H9 (cell line): ENCODE measurements at regions not wholly inside any gene's neighbourhood (a gene's known extent, or its start where the extent isn't known, plus 50 kb on each side); places are given as distances from the start of the nearest gene placed in this dataset.

ENCODE experiments used
- DNase-seq: peaks from one replicate; pipeline ENCODE4 v3.0.0-alpha.2; 2017
- H2AFZ ChIP-seq: one replicate; pipeline ENCODE4 v1.6.1; 2013; ENCODE audit warnings: mild to moderate bottlenecking, low read length, control low read depth, moderate library complexity
- H2AK5ac ChIP-seq: 2 replicates; pipeline ENCODE4 v1.6.1; 2013; ENCODE audit warnings: low read length, control low read depth, mixed read lengths; ENCODE audit not compliant: insufficient read length
- H2BK120ac ChIP-seq: one replicate; pipeline ENCODE4 v1.6.1; 2013; ENCODE audit warnings: low read depth, mild to moderate bottlenecking, low read length, control low read depth, inconsistent platforms; ENCODE audit not compliant: poor library complexity, severe bottlenecking
- H2BK12ac ChIP-seq: 2 replicates; pipeline ENCODE4 v1.6.1; 2013; ENCODE audit warnings: low read length, control low read depth, mixed read lengths, low read depth; ENCODE audit not compliant: insufficient read length
- H2BK15ac ChIP-seq: 2 replicates; pipeline ENCODE4 v1.6.1; 2013; ENCODE audit warnings: low read depth, low read length, control low read depth
- H2BK20ac ChIP-seq: one replicate; pipeline ENCODE4 v1.6.1; 2013; ENCODE audit warnings: low read depth, mild to moderate bottlenecking, low read length, control low read depth, inconsistent platforms; ENCODE audit not compliant: poor library complexity, severe bottlenecking
- H2BK5ac ChIP-seq: 2 replicates; pipeline ENCODE4 v1.6.1; 2013; ENCODE audit warnings: low read length, control low read depth, mixed read lengths; ENCODE audit not compliant: insufficient read length
- H3K14ac ChIP-seq: 2 replicates; pipeline ENCODE4 v1.6.1; 2013; ENCODE audit warnings: low read length, control low read depth; ENCODE audit not compliant: insufficient read depth
- H3K18ac ChIP-seq: 2 replicates; pipeline ENCODE4 v1.6.1; 2013; ENCODE audit warnings: low read depth, mild to moderate bottlenecking, mixed read lengths, low read length, control low read depth; ENCODE audit not compliant: insufficient read length
- H3K23ac ChIP-seq: 2 replicates; pipeline ENCODE4 v1.6.1; 2013; ENCODE audit warnings: low read length, control low read depth, mixed read lengths, low read depth; ENCODE audit not compliant: insufficient read length
- H3K23me2 ChIP-seq: 2 replicates; pipeline ENCODE4 v1.6.1; 2013; ENCODE audit warnings: low read depth, mild to moderate bottlenecking, mixed read lengths, low read length, control low read depth; ENCODE audit not compliant: insufficient read length, poor library complexity, severe bottlenecking
- H3K27ac ChIP-seq: 2 replicates; pipeline ENCODE4 v1.5.1; 2013; ENCODE audit warnings: low read length, control low read depth, mixed read lengths, low read depth; ENCODE audit not compliant: insufficient read length
- H3K27me3 ChIP-seq: 2 replicates; pipeline ENCODE4 v1.6.1; 2013; ENCODE audit warnings: low read length, control low read depth, inconsistent platforms; ENCODE audit not compliant: insufficient read depth
- H3K4ac ChIP-seq: 2 replicates; pipeline ENCODE4 v1.6.1; 2013; ENCODE audit warnings: low read depth, mild to moderate bottlenecking, control low read depth, inconsistent platforms, low read length, moderate library complexity
- H3K4me1 ChIP-seq: 2 replicates; pipeline ENCODE4 v1.6.1; 2013; ENCODE audit warnings: low read length, control low read depth, inconsistent platforms; ENCODE audit not compliant: insufficient read depth
- H3K4me2 ChIP-seq: 2 replicates; pipeline ENCODE4 v1.6.1; 2013; ENCODE audit warnings: low read length, control low read depth, mixed read lengths; ENCODE audit not compliant: insufficient read length, insufficient read depth
- H3K56ac ChIP-seq: 2 replicates; pipeline ENCODE4 v1.6.1; 2013; ENCODE audit warnings: low read depth, mild to moderate bottlenecking, mixed read lengths, low read length, control low read depth; ENCODE audit not compliant: insufficient read length
- H3K79me1 ChIP-seq: 2 replicates; pipeline ENCODE4 v1.6.1; 2013; ENCODE audit warnings: low read depth, mild to moderate bottlenecking, moderate library complexity, low read length, control low read depth, inconsistent platforms; ENCODE audit not compliant: insufficient read depth, poor library complexity, severe bottlenecking
- H3K79me2 ChIP-seq: 2 replicates; pipeline ENCODE4 v1.6.1; 2013; ENCODE audit warnings: low read length, control low read depth, inconsistent platforms; ENCODE audit not compliant: insufficient read depth
- H3K9ac ChIP-seq: 2 replicates; pipeline ENCODE4 v1.6.1; 2013; ENCODE audit warnings: low read length, control low read depth, mixed read lengths; ENCODE audit not compliant: insufficient read length; ENCODE audit errors: extremely low read depth
- H3K9me3 ChIP-seq: one replicate; pipeline ENCODE4 v1.6.1; 2013; ENCODE audit warnings: low read depth, low read length, inconsistent platforms; ENCODE audit not compliant: control insufficient read depth
- H3T11ph ChIP-seq: one replicate; pipeline ENCODE4 v1.6.1; 2013; ENCODE audit warnings: mild to moderate bottlenecking, low read length, control low read depth, inconsistent platforms
- H4K20me1 ChIP-seq: one replicate; pipeline ENCODE4 v1.6.1; 2013; ENCODE audit not compliant: control insufficient read depth, insufficient read length, insufficient read depth
- H4K5ac ChIP-seq: 2 replicates; pipeline ENCODE4 v1.6.1; 2013; ENCODE audit warnings: low read depth, mild to moderate bottlenecking, mixed read lengths, low read length, control low read depth; ENCODE audit not compliant: insufficient read length
- H4K8ac ChIP-seq: replicated peaks from 2 replicates; pipeline ENCODE4 v1.6.1; 2013; ENCODE audit warnings: low read length, control low read depth, mixed read lengths, low read depth; ENCODE audit not compliant: insufficient read length
- H4K91ac ChIP-seq: 2 replicates; pipeline ENCODE4 v1.6.1; 2013; ENCODE audit warnings: low read depth, mild to moderate bottlenecking, moderate library complexity, mixed read lengths, low read length, control low read depth; ENCODE audit not compliant: insufficient read length
- H3K27ac Mint-ChIP-seq, 3 experiments: 2 replicates in 2 of 3; 3 replicates in 1 of 3; pipeline ENCODE4 v1.8.0; 2020 to 2021; ENCODE audit warnings: mixed read lengths in 3 of 3, mild to moderate bottlenecking in 1 of 3, moderate library complexity in 1 of 3
- H3K27me3 Mint-ChIP-seq: 2 replicates; pipeline ENCODE4 v1.8.0; 2021; ENCODE audit warnings: low read depth, mild to moderate bottlenecking, moderate library complexity, mixed read lengths
- H3K36me3 Mint-ChIP-seq, 3 experiments: 2 replicates in 2 of 3; 3 replicates in 1 of 3; pipeline ENCODE4 v1.8.0; 2020 to 2021; ENCODE audit warnings: low read depth in 3 of 3, mixed read lengths in 3 of 3; ENCODE audit not compliant: insufficient read depth in 1 of 3
- H3K4me1 Mint-ChIP-seq, 2 experiments: 2 replicates each; pipeline ENCODE4 v1.8.0; 2020; ENCODE audit warnings: mixed read lengths in 2 of 2
- H3K4me3 Mint-ChIP-seq, 2 experiments: 2 replicates in 1 of 2; 3 replicates in 1 of 2; pipeline ENCODE4 v1.8.0; 2020 to 2021; ENCODE audit warnings: mild to moderate bottlenecking in 2 of 2, mixed read lengths in 2 of 2, moderate library complexity in 1 of 2
- H3K9me3 Mint-ChIP-seq, 2 experiments: 2 replicates in 1 of 2; 3 replicates in 1 of 2; pipeline ENCODE4 v1.8.0; 2020; ENCODE audit warnings: mild to moderate bottlenecking in 2 of 2, mixed read lengths in 2 of 2, moderate library complexity in 1 of 2
- CTCF ChIP-seq: fragments of 200-600 bp; sonication (generic); conservative IDR thresholded peaks from 3 replicates; pipeline ENCODE4 v1.8.0; 2021; ENCODE audit warnings: antibody characterized with exemption, mild to moderate bottlenecking
- WGBS: extraction: QIAGEN DNeasy Blood & Tissue Kit; methylation state at CpG from one replicate; pipeline ENCODE4 v1.1.7; 2013; ENCODE audit warnings: missing lambda C conversion rate, low lambda C conversion rate, mixed read lengths; ENCODE audit not compliant: insufficient read length; ENCODE audit errors: extremely low coverage; 5-methylcytosine and 5-hydroxymethylcytosine counted together

DNA sequence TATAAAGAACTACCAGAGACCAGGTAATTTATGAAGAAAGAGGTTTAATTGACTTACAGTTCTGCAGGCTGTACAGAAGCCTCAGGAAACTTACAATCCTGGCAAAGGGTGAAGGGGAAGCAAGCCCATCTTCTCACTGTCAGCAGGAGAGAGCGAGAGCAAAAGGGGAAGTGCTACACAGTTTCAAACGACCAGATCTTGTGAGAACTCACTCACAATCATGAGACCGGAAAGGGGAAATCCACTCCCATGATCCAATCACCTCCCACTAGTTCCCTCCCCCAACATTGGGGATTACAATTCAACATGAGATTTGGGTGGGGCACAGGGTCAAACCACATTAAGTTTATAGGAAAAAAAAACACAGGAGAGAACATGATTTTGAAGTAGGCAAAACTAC, 222.1 kb upstream of the SHH start:
- no peaks in the 10 kb centered on the region; a peak in 2 of 7 replicates for H3K36me3 Mint-ChIP-seq
- peaks cover 3% of the 10 kb centered on the region; the same call in 1 of the 2 replicates for H3K27me3 Mint-ChIP-seq
- no peak overlapping the region for H3T11ph ChIP-seq

More for the DNA sequence above, 222.1 kb upstream of the SHH start:
- WGBS = no CpG with 5 or more reads among the region's 3 CpGs
- Histone ChIP-seq H2BK15ac (no peak overlapping the region), H2AK5ac (no peak overlapping the region), H4K20me1 (no peaks in the 10 kb centered on the region), H3K4ac (no peak overlapping the region), H3K18ac (no peak overlapping the region), H3K27me3 (no peaks in the 10 kb centered on the region), H3K4me2 (no peak overlapping the region), H4K5ac (no peak overlapping the region), H2BK20ac (no peak overlapping the region), H3K4me1 (no peaks in the 10 kb centered on the region), H3K27ac (no peak overlapping the region), H4K91ac (no peak overlapping the region), H2BK120ac (no peak overlapping the region), H3K23me2 (no peaks in the 10 kb centered on the region), H4K8ac (no peak overlapping the region), H2AFZ (no peak overlapping the region), H2BK12ac (no peak overlapping the region), H3K9ac (no peak overlapping the region), H3K9me3 (no peaks in the 10 kb centered on the region), H3K79me1 (no peaks in the 10 kb centered on the region), H3K79me2 (no peaks in the 10 kb centered on the region), H2BK5ac (no peak overlapping the region), H3K14ac (no peak overlapping the region), H3K23ac (no peak overlapping the region), H3K56ac (no peak overlapping the region)
- DNase-seq = no peak
- Mint-ChIP-seq H3K4me3 (no peak overlapping the region), H3K4me1 (no peaks in the 10 kb centered on the region), H3K27ac (no peak overlapping the region), H3K9me3 (peaks cover 5 to 11% of the 10 kb centered on the region in 2 experiments; a peak in 4 of 5 replicates)
- no peak for TF ChIP-seq CTCF
